ENCODE measurements at regions not wholly inside any gene's neighbourhood (a gene's known extent, or its start where the extent isn't known, plus 50 kb on each side); places are given as distances from the start of the nearest gene placed in this dataset.

GRCh38 chr9:99515895-99516656, 294.0 kb downstream of the SEC61B start:
- Histone ChIP-seq H3K23me2 (ENCODE audit: insufficient read length, low read depth, low read length, poor library complexity, severe bottlenecking) (no peaks in the 10 kb centered on the region), H3K79me2 (ENCODE audit: insufficient read depth, low read length) (no peaks in the 10 kb centered on the region), H3K4ac (ENCODE audit: low read depth, low read length) (no peak overlapping the region), H3T11ph (ENCODE audit: low read length) (no peak overlapping the region), H2BK5ac (ENCODE audit: insufficient read length, low read length) (no peak overlapping the region), H3K9ac (ENCODE audit: extremely low read depth, insufficient read length, low read length) (no peak overlapping the region), H4K8ac (replicated peaks; ENCODE audit: insufficient read length, low read depth, low read length) (no peak overlapping the region), H4K91ac (ENCODE audit: insufficient read length, low read depth, low read length) (no peak overlapping the region), H3K79me1 (ENCODE audit: insufficient read depth, low read depth, low read length, poor library complexity, severe bottlenecking) (no peaks in the 10 kb centered on the region), H2BK20ac (ENCODE audit: low read depth, low read length, poor library complexity, severe bottlenecking) (no peak overlapping the region), H3K9me3 (ENCODE audit: control insufficient read depth, low read depth, low read length) (no peaks in the 10 kb centered on the region), H2BK120ac (ENCODE audit: low read depth, low read length, poor library complexity, severe bottlenecking) (no peak overlapping the region), H2AFZ (ENCODE audit: low read length) (no peak overlapping the region), H3K56ac (ENCODE audit: insufficient read length, low read depth, low read length) (no peak overlapping the region), H3K18ac (ENCODE audit: insufficient read length, low read depth, low read length) (no peak overlapping the region), H2BK12ac (ENCODE audit: insufficient read length, low read depth, low read length) (no peak overlapping the region), H3K27ac (ENCODE audit: insufficient read length, low read depth, low read length) (no peak overlapping the region), H4K5ac (ENCODE audit: insufficient read length, low read depth, low read length) (no peak overlapping the region), H3K14ac (ENCODE audit: insufficient read depth, low read length) (no peak overlapping the region), H4K20me1 (ENCODE audit: control insufficient read depth, insufficient read depth, insufficient read length) (no peaks in the 10 kb centered on the region), H3K27me3 (ENCODE audit: insufficient read depth, low read length) (no peaks in the 10 kb centered on the region), H3K4me2 (ENCODE audit: insufficient read depth, insufficient read length, low read length) (no peak overlapping the region), H2AK5ac (ENCODE audit: insufficient read length, low read length) (no peak overlapping the region), H3K4me1 (ENCODE audit: insufficient read depth, low read length) (no peaks in the 10 kb centered on the region), H3K23ac (ENCODE audit: insufficient read length, low read depth, low read length) (no peak overlapping the region), H2BK15ac (ENCODE audit: low read depth, low read length) (no peak overlapping the region)
- TF ChIP-seq, protein P1, sequence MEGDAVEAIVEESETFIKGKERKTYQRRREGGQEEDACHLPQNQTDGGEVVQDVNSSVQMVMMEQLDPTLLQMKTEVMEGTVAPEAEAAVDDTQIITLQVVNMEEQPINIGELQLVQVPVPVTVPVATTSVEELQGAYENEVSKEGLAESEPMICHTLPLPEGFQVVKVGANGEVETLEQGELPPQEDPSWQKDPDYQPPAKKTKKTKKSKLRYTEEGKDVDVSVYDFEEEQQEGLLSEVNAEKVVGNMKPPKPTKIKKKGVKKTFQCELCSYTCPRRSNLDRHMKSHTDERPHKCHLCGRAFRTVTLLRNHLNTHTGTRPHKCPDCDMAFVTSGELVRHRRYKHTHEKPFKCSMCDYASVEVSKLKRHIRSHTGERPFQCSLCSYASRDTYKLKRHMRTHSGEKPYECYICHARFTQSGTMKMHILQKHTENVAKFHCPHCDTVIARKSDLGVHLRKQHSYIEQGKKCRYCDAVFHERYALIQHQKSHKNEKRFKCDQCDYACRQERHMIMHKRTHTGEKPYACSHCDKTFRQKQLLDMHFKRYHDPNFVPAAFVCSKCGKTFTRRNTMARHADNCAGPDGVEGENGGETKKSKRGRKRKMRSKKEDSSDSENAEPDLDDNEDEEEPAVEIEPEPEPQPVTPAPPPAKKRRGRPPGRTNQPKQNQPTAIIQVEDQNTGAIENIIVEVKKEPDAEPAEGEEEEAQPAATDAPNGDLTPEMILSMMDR (conservative IDR thresholded peaks at IDR 0.05): no peak
- no peak for DNase-seq
- Mint-ChIP-seq H3K4me1 (peaks cover 8 to 10% of the 10 kb centered on the region in 2 experiments), H3K9me3 (no peaks in the 10 kb centered on the region), H3K4me3 (no peak overlapping the region), H3K27ac (no peak overlapping the region), H3K27me3 (ENCODE audit: low read depth) (no peaks in the 10 kb centered on the region), H3K36me3 (ENCODE audit: insufficient read depth in 1 of 3, low read depth in 3 of 3) (no peaks in the 10 kb centered on the region)
- WGBS (ENCODE audit: extremely low coverage, insufficient read length, low lambda C conversion rate): no CpG with 5 or more reads among the region's 7 CpGs
